IPS DF 4.7 (cell line): ENCODE measurements at regions not wholly inside any gene's neighbourhood (a gene's known extent, or its start where the extent isn't known, plus 50 kb on each side); places are given as distances from the start of the nearest gene placed in this dataset.
"Not testable (repeated sequence)": the region's sequence is repeated elsewhere in the genome, so short reads cannot be mapped to it uniquely, and the experiment has no call there.

Source experiments
- DNase-seq: peaks from one replicate; pipeline ENCODE4 v3.0.0-alpha.2; 2013; ENCODE audit warnings: low spot score; ENCODE audit errors: extremely low read depth

GRCh38 chr5:120083851-120084542 is 380.1 kb upstream of the PRR16 start:
- no peak for DNase-seq

DNA sequence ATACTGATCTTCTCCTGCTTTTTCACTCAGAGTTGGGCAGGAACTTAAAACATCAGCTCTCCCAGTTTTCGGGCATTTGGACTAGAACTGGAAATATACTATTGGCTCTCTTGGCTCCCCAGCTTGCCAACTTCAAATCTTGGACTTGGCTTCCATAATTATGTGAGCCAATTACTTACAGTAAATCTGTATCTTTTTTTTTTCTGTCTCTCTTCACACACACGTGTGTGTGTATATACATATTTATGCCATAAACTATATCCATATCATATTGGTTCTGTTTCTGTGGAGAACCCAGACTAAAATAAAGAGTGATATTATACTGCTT is 379.6 kb upstream of the PRR16 start:
- DNase-seq, result no peak

- no peak for DNase-seq
Measured at GRCh38 chr5:120086081-120086480, 378.0 kb upstream of the PRR16 start.

DNA sequence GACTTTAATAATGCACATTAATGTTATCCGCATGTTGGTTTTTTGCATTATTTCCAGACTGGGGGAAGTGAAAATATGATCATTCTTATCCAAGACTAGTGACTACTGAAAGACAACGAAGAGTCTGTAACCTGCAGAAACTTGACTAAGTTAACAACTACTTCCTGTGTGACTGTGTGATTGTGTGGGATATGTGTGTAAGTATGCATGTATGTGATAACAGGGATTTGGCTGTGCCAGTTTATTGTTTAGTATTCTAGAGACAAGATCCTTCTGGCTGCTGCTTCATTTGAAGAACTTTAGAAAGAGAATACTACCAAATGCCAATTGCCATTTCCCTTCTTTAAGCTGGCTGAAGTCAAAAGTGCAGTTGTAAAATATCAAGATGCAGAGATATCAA is 375.7 kb upstream of the PRR16 start:
- no peak for DNase-seq

GRCh38 chr5:120088836-120089235 is 375.3 kb upstream of the PRR16 start:
- DNase-seq, result no peak

GRCh38 chr5:120091376-120091948 is 372.6 kb upstream of the PRR16 start:
- DNase-seq, result no peak

DNA sequence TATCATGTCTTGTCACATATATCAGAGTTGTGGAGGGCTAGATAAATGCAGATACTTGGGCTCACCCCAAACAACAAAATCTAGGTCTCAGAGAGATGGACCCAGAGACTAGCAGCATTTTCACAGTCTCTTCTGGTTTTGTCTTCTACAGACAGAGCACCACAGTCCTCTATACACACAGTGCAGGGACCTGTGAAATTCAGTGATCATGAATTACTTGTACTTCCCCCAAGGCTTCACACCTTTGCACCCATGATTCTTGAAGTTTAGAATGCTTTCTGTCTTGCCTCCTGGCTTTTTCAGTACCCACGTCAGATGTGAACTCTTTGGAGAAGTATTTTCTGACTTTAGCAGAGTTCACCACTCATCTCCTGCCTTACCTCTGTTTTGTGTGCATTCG is 371.5 kb upstream of the PRR16 start:
- DNase-seq, result no peak

GRCh38 chr5:120093178-120093577 is 370.9 kb upstream of the PRR16 start:
- DNase-seq, result no peak

DNA sequence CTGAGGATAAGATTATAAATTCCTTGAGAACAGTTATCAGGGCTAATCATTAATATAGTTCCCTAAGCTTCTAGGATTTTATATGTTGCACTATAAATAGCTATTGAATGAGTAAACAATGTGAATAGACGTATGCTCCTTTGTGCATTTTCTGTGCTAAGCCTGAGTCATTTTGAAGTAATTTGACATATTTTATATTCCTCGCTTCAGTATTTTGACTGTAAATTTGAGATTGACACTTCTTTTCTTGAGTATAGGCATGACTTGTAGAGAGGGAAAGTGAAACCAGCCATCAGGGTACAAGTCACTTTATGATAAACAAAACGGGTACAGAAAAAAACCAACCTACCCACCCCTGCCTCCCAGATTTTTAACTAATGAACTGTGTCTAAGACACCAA is 367.7 kb upstream of the PRR16 start:
- no peak for DNase-seq

DNA sequence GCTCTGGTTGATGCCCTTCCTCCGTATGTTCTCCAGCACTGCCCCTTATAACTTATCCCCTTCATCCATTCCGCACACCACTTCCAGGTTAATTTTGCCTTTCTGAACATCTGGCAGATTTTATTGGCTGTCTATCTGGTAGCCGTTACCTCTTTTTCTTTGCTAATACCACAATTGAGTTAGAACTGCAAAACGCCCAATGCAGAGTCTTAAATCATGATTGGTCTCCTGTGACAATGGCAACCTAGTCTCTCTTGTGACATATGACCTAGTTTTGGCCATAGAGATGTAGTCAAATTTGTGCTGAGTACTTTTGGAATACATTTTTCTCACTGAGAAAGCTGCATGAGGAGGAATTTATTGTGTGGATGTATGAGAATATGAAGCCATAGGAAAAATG is 365.7 kb upstream of the PRR16 start:
- no peak for DNase-seq

GRCh38 chr5:120098902-120099535 is 365.1 kb upstream of the PRR16 start:
- no peak for DNase-seq

DNA sequence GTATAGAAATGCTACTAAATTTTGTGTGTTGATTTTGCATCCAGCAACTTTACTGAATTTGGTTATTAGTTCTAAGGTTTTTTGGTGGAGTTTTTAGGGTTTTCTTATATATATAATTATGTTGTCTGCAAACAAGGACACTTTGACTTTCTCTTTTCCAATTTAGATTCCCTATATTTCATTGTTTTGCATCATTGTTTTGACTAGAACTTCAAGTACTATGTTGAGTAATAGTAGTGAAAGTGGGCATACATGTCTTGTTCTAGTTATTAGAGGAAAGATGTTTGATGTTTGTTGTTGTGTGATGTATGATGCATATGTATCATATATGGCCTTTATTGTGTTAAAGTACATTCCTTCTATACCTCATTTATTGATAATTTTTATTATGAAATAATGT is 362.3 kb upstream of the PRR16 start:
- no peak for DNase-seq

DNA sequence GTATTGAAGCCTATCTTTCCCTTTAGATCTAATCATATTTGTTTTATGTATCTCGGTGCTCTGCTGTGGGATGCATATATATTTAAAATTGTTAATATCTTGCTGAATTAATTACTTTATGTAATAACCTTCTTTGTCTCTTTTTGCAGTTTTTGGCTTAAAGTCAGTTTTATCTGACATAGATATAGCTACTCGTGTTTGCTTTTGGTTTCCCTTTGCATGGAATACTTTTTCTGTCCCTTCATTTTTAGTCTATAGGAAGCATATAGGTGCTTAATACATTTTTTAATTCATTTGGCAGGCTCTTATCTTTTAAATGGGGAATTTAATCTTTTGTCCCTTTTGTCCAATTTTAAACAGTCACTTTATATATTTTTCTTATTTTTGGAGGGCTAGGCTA is 360.6 kb upstream of the PRR16 start:
- no peak for DNase-seq

DNA sequence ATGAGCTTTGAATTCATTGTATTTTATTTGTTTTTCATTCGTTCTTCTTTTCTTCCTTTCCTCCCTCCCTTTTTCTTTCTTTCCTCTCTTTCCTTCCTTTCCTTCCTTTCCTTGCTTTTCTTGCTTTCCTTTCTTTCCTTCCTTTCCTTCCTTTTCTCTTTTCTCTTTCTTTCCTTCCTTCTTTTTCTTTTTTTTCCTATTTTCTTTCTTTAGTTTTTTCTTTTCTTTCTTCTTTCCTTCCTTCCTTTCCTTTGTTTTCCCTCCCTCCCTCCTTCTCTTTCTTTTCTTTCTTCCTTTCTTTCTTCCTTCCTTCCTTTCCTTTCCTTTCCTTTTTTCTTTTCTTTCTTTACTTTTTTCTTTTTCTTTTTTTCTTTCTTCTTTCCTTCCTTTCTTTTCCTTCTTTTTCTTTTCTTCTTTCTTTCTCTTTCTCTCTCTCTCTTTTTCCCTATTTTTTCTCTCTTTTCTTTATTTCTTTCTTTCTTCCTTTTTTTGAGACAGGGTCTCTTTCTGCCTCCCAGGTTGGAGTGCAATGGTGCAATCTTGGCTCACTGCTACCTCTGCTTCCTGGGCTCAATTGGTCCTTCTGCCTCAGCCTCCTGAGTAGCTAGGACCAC is 357.1 kb upstream of the PRR16 start:
- no peak for DNase-seq

- no peak for DNase-seq
Measured at GRCh38 chr5:120108586-120109248, 355.4 kb upstream of the PRR16 start.

- DNase-seq, result no peak
Measured at GRCh38 chr5:120122703-120123102, 341.4 kb upstream of the PRR16 start.

DNA sequence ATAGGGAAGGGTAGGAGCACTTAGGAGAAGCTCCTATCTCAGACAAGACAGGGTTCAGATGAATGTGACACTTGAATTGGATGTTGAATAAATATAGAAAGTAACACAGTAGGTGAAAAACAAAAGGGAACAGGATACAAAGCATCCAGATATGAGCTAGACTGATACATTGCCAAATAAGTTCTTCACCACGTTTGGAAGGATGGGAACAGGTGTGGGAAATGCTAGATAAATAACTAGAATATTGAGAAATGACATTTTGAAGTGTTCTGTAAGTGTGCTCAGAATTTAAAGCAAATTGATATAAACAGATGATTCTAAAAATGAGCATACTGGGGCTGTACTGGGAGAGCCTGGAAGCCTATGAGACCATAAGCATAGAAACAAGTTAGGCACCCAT is 340.1 kb upstream of the PRR16 start:
- no peak for DNase-seq

DNA sequence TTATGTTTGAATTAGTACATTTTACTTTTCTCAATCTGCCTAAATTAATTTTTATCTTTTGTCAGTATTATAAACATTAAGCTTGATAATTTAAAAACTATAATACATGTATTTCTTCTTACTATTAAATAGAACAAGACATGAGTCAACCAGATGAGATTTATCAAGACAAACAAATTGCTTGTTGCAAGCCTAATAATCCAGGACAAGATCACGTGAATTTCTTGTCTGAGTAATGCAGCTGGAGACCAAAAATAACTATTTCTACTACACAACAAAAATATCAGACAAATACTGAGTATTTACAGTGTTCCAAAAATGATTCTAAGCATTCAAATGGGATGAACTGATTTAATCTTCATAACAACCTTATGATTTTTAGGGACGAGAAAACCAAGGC is 339.1 kb upstream of the PRR16 start:
- no peak for DNase-seq

DNA sequence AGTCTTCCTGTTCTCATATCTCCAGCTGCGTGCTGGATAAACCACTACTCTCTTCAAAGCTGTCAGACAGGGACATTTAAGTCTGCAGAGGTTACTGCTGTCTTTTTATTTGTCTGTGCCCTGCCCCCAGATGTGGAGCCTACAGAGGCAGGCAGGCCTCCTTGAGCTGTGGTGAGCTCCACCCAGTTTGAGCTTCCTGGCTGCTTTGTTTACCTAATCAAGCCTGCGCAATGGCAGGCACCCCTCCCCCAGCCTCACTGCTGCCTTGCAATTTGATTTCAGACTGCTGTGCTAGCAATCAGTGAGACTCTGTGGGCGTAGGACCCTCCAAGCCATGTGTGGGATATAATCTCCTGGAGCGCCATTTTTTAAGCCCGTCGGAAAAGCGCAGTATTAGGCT is 331.8 kb upstream of the PRR16 start:
- not testable (repeated sequence) for DNase-seq

DNA sequence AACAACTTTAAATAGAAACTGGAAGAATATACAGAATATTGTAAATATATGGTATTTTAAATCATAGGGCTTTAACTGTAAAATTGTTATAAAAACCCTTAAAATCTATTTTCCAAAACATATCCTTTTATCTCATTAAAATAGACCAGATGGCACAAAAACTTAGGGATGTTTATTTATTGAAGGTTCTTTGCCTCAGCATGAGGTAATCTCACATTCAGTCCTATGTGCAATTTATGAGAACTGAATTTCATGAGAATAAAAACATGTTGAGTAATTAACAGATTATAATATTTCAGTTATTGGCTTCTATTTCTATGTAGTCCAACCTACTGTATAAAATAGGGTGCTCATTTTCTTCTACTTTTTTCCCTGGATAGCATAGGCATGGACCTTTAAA is 329.2 kb upstream of the PRR16 start:
- DNase-seq, result no peak

DNA sequence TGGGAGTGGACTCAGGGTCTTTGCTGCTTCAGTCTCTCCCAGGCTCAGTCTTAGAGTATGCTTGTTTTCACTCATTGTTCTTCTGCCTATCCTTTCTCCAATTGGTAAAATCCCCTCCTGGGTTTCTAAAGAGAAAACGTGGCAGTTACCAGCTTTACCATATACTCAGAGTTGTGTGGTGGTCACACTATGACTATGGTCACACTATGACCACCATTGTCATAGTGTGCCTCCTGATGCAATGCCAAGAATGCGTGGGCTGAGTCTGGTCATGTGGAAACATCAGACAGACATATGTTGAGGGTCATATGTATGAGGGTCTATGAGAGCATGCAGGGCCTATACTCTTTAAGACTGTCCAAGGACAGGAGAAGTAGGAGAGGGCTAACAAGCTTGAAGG is 326.5 kb upstream of the PRR16 start:
- no peak for DNase-seq

- no peak for DNase-seq
Measured at GRCh38 chr5:120139039-120139438, 325.1 kb upstream of the PRR16 start.
